ENCODE measurements at regions not wholly inside any gene's neighbourhood (a gene's known extent, or its start where the extent isn't known, plus 50 kb on each side); places are given as distances from the start of the nearest gene placed in this dataset.

- DNase-seq, result no peak
These were observed 156.2 kb upstream of the LYZL1 start for GRCh38 chr10:29132551-29133111.

GRCh38 chr10:29135337-29135736 is 153.5 kb upstream of the LYZL1 start:
- DNase-seq, result no peak

GRCh38 chr10:29136411-29136810 is 152.5 kb upstream of the LYZL1 start:
- DNase-seq, result no peak

- DNase-seq, result no peak
These were observed 148.7 kb upstream of the LYZL1 start for GRCh38 chr10:29140151-29140550.

- DNase-seq, result no peak
These were observed 147.9 kb upstream of the LYZL1 start for GRCh38 chr10:29140991-29141390.

- DNase-seq, result no peak
These were observed 147.1 kb upstream of the LYZL1 start for GRCh38 chr10:29141761-29142160.

GRCh38 chr10:29142516-29143314 is 146.2 kb upstream of the LYZL1 start:
- DNase-seq, result no peak

GRCh38 chr10:29144126-29144525 is 144.7 kb upstream of the LYZL1 start:
- no peak for DNase-seq

GRCh38 chr10:29146311-29147100 is 142.4 kb upstream of the LYZL1 start:
- DNase-seq, result no peak

GRCh38 chr10:29150010-29150409 is 138.9 kb upstream of the LYZL1 start:
- DNase-seq, result no peak

GRCh38 chr10:29151005-29151404 is 137.9 kb upstream of the LYZL1 start:
- DNase-seq, result no peak

GRCh38 chr10:29157321-29157720 is 131.5 kb upstream of the LYZL1 start:
- DNase-seq, result no peak

- DNase-seq, result no peak
These were observed 130.8 kb upstream of the LYZL1 start for GRCh38 chr10:29158066-29158465.

- DNase-seq, result no peak
These were observed 128.7 kb upstream of the LYZL1 start for GRCh38 chr10:29160150-29160617.

GRCh38 chr10:29163746-29164145 is 125.1 kb upstream of the LYZL1 start:
- DNase-seq, result no peak

GRCh38 chr10:29166713-29167112 is 122.2 kb upstream of the LYZL1 start:
- DNase-seq, result no peak

GRCh38 chr10:29169021-29169420 is 119.8 kb upstream of the LYZL1 start:
- no peak for DNase-seq

GRCh38 chr10:29171717-29172116 is 117.2 kb upstream of the LYZL1 start:
- no peak for DNase-seq

GRCh38 chr10:29174389-29174788 is 114.5 kb upstream of the LYZL1 start:
- no peak for DNase-seq

GRCh38 chr10:29176845-29177832 is 111.7 kb upstream of the LYZL1 start:
- DNase-seq, result no peak

GRCh38 chr10:29181936-29182335 is 106.9 kb upstream of the LYZL1 start:
- DNase-seq, result no peak

GRCh38 chr10:29183301-29183945 is 105.4 kb upstream of the LYZL1 start:
- DNase-seq, result no peak
